Neural crest cell (in vitro differentiated cells): ENCODE measurements at regions not wholly inside any gene's neighbourhood (a gene's known extent, or its start where the extent isn't known, plus 50 kb on each side); places are given as distances from the start of the nearest gene placed in this dataset.
"Not testable (repeated sequence)": the region's sequence is repeated elsewhere in the genome, so short reads cannot be mapped to it uniquely, and the experiment has no call there.

Experiments used
- DNase-seq: peaks from one replicate; pipeline ENCODE4 v3.0.0; 2021; ENCODE audit warnings: low read depth, mixed read lengths, low spot score
- H3K27ac Mint-ChIP-seq: one replicate; pipeline ENCODE4 v1.8.0; 2021; ENCODE audit warnings: mild to moderate bottlenecking, mixed read lengths; ENCODE audit not compliant: unreplicated experiment
- H3K27me3 Mint-ChIP-seq: 2 replicates; pipeline ENCODE4 v1.8.0; 2021; ENCODE audit warnings: low read depth, mild to moderate bottlenecking, mixed read lengths
- H3K36me3 Mint-ChIP-seq: 2 replicates; pipeline ENCODE4 v1.8.0; 2021; ENCODE audit warnings: low read depth, mild to moderate bottlenecking, mixed read lengths
- H3K4me1 Mint-ChIP-seq: 2 replicates; pipeline ENCODE4 v1.8.0; 2021; ENCODE audit warnings: mixed read lengths
- H3K4me3 Mint-ChIP-seq: one replicate; pipeline ENCODE4 v1.8.0; 2021; ENCODE audit warnings: mild to moderate bottlenecking, mixed read lengths
- H3K9me3 Mint-ChIP-seq: 2 replicates; pipeline ENCODE4 v1.8.0; 2021; ENCODE audit warnings: mixed read lengths
- TF ChIP-seq, protein P1 (sequence below): fragments of 200-600 bp; sonication (generic); conservative IDR thresholded peaks from 2 replicates; pipeline ENCODE4 v1.5.0; 2021; ENCODE audit warnings: antibody characterized with exemption, mild to moderate bottlenecking

DNA sequence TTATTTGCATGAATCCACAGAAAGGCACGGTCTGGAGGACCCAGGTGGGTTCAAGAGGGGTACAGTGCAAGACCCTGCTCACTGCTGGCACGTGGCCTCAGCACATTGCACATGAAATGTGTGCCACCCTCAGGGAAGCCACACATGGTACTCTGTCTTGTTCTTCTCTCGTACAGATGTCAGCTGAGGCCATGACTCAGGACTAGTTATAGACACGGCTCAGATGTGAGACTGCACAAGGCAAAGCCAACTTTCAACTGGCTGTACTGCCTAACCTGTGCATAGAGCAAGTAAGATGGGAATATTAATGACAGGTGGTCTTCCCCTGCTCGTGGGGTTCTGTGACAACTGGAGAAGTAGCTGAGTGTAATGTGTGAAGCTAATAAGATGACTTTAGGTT is 249.4 kb upstream of the CTBP2 start:
- peaks cover 4% of the 10 kb centered on the region for H3K4me1 Mint-ChIP-seq
- no peaks in the 10 kb centered on the region for H3K27me3 Mint-ChIP-seq
- H3K4me3 Mint-ChIP-seq = no peak overlapping the region
- no peak overlapping the region for H3K27ac Mint-ChIP-seq
- H3K36me3 Mint-ChIP-seq = peaks cover 2% of the 10 kb centered on the region
- peaks cover 2% of the 10 kb centered on the region for H3K9me3 Mint-ChIP-seq
- no peak for DNase-seq
- TF ChIP-seq, protein P1, sequence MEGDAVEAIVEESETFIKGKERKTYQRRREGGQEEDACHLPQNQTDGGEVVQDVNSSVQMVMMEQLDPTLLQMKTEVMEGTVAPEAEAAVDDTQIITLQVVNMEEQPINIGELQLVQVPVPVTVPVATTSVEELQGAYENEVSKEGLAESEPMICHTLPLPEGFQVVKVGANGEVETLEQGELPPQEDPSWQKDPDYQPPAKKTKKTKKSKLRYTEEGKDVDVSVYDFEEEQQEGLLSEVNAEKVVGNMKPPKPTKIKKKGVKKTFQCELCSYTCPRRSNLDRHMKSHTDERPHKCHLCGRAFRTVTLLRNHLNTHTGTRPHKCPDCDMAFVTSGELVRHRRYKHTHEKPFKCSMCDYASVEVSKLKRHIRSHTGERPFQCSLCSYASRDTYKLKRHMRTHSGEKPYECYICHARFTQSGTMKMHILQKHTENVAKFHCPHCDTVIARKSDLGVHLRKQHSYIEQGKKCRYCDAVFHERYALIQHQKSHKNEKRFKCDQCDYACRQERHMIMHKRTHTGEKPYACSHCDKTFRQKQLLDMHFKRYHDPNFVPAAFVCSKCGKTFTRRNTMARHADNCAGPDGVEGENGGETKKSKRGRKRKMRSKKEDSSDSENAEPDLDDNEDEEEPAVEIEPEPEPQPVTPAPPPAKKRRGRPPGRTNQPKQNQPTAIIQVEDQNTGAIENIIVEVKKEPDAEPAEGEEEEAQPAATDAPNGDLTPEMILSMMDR = no peak

DNA sequence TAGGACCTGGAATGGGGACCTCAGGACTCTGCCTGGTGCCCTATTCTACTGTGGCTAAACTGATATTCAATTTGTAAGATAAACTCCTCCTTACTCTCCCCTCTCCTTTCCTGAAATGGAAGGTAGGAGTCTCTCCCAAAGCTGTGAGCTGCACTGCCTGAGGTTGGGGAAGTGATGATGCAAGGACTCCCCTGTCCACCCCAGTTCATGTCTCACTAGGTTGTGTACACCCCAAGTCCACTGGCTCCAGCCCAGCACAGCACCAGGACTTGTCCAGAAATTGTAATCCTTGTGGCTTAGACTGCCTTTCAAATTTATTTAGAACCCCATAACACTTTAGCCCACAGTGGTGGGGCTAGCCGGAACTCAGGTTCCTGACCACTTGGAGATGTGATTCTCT is 247.2 kb upstream of the CTBP2 start:
- Mint-ChIP-seq H3K9me3 (peaks cover 15% of the 10 kb centered on the region), H3K4me3 (no peak overlapping the region), H3K36me3 (peaks cover 4% of the 10 kb centered on the region), H3K27ac (no peak overlapping the region), H3K27me3 (no peaks in the 10 kb centered on the region), H3K4me1 (no peaks in the 10 kb centered on the region)
- DNase-seq = no peak
- TF ChIP-seq, protein P1 = no peak

DNA sequence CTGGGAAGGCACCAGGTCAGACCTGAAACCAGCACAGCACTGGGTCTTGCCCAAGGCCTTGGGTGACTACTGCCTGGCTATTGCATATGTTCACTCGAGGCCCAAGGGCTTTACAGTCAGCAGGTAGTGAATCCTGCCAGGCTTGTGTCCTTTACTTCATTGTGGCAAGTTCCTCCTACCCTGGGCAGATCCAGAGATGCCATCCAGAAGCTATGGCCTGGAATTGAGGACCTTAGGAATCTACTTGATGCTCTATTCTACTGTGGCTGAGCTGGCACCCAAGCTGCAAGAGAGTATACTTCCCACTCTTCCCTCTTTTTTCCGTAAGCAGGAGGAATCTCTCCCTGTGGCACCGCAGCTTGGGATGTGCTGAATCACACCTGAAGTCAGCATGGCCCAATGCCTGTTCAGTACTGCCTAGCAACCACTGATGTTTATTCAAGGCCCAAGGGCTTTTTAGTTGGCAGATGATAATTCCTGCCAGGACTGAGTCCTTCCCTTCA is 246.7 kb upstream of the CTBP2 start:
- H3K36me3 Mint-ChIP-seq = peaks cover 4% of the 10 kb centered on the region
- no peaks in the 10 kb centered on the region for H3K27me3 Mint-ChIP-seq
- no peak overlapping the region for H3K27ac Mint-ChIP-seq
- no peaks in the 10 kb centered on the region for H3K4me1 Mint-ChIP-seq
- TF ChIP-seq, protein P1 = no peak
- H3K4me3 Mint-ChIP-seq = no peak overlapping the region
- DNase-seq = no peak
- peaks cover 15% of the 10 kb centered on the region for H3K9me3 Mint-ChIP-seq

DNA sequence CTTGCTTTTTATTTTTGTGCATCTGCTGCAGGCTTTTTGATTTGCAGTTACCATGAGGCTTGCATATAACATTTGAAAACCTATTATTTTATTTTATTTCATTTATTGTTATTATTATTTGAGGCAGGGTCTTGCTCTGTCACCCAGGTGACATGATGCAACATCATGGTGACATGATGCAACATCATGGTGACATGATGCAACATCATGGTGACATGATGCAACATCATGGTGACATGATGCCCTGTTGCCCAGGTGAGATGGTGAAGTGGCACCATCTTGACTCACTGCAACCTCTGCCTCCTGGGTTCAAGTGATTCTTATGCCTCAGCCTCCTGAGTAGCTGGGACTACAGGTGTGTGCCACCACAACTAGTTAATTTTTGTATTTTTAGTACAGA is 244.5 kb upstream of the CTBP2 start:
- H3K4me1 Mint-ChIP-seq, DNase-seq: not testable (repeated sequence)

DNA sequence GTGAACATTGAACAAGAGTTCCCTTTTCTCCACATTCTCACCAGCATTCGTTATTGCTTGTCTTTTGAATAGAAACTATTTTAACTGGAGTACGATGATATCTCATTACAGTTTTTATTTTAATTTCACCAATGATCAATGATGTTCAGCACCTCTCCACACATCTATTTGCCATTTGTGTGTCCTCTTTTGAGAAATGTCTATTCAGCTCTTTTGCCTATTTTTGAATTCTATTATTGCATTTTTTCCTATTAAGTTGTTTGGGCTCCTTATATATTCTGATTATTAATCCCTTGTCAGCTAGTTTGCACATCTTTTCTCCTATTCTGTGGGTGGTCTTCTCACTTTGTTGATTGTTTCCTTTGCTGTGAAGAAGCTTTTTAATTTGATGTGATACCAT is 241.1 kb upstream of the CTBP2 start:
- H3K9me3 Mint-ChIP-seq = peaks cover 19% of the 10 kb centered on the region
- H3K4me1 Mint-ChIP-seq = peaks cover 20% of the 10 kb centered on the region
- DNase-seq = no peak
- TF ChIP-seq, protein P1 = no peak
- no peaks in the 10 kb centered on the region for H3K27me3 Mint-ChIP-seq
- peaks cover 4% of the 10 kb centered on the region for H3K36me3 Mint-ChIP-seq
- H3K4me3 Mint-ChIP-seq = no peak overlapping the region
- H3K27ac Mint-ChIP-seq = no peak overlapping the region

More for the DNA sequence above, 244.5 kb upstream of the CTBP2 start:
- H3K9me3 Mint-ChIP-seq = peaks cover 15% of the 10 kb centered on the region
- not testable (repeated sequence) for H3K27me3 Mint-ChIP-seq, H3K4me3 Mint-ChIP-seq, H3K36me3 Mint-ChIP-seq, H3K27ac Mint-ChIP-seq

DNA sequence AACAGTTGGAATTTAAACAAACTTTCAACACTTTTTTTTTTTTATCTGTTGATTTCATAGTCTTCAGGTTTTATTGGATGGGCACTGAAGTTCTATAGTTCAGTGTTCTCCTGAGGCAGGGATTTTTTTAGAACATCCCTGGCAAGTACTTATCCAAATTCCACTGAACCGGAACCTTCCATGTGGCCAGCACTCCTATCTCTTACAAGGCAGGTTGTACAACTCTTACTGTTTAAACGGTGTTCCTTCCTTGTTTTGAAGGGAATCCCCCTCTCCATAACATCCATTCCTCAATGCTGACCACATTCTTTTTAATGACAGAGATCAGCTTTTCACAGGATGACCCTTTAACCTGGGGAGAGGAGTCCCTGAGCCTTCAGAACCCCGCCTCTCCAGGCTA is 238.9 kb upstream of the CTBP2 start:
- H3K36me3 Mint-ChIP-seq = peaks cover 2% of the 10 kb centered on the region
- H3K27ac Mint-ChIP-seq = no peak overlapping the region
- peaks cover 20% of the 10 kb centered on the region for H3K4me1 Mint-ChIP-seq
- no peaks in the 10 kb centered on the region for H3K27me3 Mint-ChIP-seq
- no peak for DNase-seq
- peaks cover 14% of the 10 kb centered on the region for H3K9me3 Mint-ChIP-seq
- no peak overlapping the region for H3K4me3 Mint-ChIP-seq
- TF ChIP-seq, protein P1 = no peak
